Neural crest cell (in vitro differentiated cells): ENCODE measurements at regions not wholly inside any gene's neighbourhood (a gene's known extent, or its start where the extent isn't known, plus 50 kb on each side); places are given as distances from the start of the nearest gene placed in this dataset.

ENCODE experiments used
- DNase-seq: peaks from one replicate; pipeline ENCODE4 v3.0.0; 2021; ENCODE audit warnings: low read depth, mixed read lengths, low spot score
- H3K27ac Mint-ChIP-seq: one replicate; pipeline ENCODE4 v1.8.0; 2021; ENCODE audit warnings: mild to moderate bottlenecking, mixed read lengths; ENCODE audit not compliant: unreplicated experiment
- H3K27me3 Mint-ChIP-seq: 2 replicates; pipeline ENCODE4 v1.8.0; 2021; ENCODE audit warnings: low read depth, mild to moderate bottlenecking, mixed read lengths
- H3K36me3 Mint-ChIP-seq: 2 replicates; pipeline ENCODE4 v1.8.0; 2021; ENCODE audit warnings: low read depth, mild to moderate bottlenecking, mixed read lengths
- H3K4me1 Mint-ChIP-seq: 2 replicates; pipeline ENCODE4 v1.8.0; 2021; ENCODE audit warnings: mixed read lengths
- H3K4me3 Mint-ChIP-seq: one replicate; pipeline ENCODE4 v1.8.0; 2021; ENCODE audit warnings: mild to moderate bottlenecking, mixed read lengths
- H3K9me3 Mint-ChIP-seq: 2 replicates; pipeline ENCODE4 v1.8.0; 2021; ENCODE audit warnings: mixed read lengths
- TF ChIP-seq, protein P1 (sequence below): fragments of 200-600 bp; sonication (generic); conservative IDR thresholded peaks from 2 replicates; pipeline ENCODE4 v1.5.0; 2021; ENCODE audit warnings: antibody characterized with exemption, mild to moderate bottlenecking

DNA sequence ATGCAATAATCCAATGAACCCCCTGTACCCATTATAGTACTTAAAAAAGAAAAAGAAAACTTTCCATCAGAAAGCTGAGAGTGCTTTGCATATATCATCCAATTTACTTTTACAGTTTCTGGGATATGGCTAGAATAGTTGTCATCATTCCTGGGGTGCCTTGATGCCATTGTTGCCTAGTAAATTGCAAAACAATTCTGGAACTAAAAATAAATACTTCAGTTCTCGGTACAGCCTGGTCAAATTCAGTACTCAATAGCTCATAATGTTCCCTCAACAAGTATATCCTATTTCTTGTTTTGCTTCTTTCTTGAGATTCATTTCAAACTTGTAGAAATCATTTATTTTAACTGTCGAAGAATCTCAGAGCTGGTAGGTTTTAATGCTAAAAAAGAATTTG is 334.7 kb upstream of the MDFIC2 start:
- TF ChIP-seq, protein P1, sequence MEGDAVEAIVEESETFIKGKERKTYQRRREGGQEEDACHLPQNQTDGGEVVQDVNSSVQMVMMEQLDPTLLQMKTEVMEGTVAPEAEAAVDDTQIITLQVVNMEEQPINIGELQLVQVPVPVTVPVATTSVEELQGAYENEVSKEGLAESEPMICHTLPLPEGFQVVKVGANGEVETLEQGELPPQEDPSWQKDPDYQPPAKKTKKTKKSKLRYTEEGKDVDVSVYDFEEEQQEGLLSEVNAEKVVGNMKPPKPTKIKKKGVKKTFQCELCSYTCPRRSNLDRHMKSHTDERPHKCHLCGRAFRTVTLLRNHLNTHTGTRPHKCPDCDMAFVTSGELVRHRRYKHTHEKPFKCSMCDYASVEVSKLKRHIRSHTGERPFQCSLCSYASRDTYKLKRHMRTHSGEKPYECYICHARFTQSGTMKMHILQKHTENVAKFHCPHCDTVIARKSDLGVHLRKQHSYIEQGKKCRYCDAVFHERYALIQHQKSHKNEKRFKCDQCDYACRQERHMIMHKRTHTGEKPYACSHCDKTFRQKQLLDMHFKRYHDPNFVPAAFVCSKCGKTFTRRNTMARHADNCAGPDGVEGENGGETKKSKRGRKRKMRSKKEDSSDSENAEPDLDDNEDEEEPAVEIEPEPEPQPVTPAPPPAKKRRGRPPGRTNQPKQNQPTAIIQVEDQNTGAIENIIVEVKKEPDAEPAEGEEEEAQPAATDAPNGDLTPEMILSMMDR: no peak
- DNase-seq: no peak
- Mint-ChIP-seq H3K27ac (no peak overlapping the region), H3K9me3 (peaks cover 4% of the 10 kb centered on the region), H3K4me3 (no peak overlapping the region), H3K36me3 (no peaks in the 10 kb centered on the region), H3K27me3 (no peaks in the 10 kb centered on the region), H3K4me1 (no peaks in the 10 kb centered on the region)

DNA sequence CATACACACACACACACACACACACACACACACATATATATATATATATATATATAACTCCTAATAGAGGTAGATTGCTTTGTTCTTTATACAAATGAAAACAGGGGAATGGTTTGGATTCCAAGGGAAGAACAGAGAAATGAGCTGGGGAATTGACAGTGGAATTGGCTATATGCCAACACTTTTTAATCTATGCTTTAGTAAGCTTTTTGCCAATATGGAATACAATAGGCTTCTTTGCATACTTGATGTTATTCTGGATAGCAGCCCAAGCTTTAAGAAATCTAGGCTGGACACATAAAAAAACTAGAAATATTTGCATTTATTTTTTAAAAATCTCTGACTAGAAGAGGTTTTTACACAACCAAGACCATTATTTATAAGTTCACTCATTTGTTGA is 334.2 kb upstream of the MDFIC2 start:
- Mint-ChIP-seq H3K9me3 (peaks cover 4% of the 10 kb centered on the region), H3K4me1 (no peaks in the 10 kb centered on the region), H3K27me3 (no peaks in the 10 kb centered on the region), H3K4me3 (no peak overlapping the region), H3K27ac (no peak overlapping the region), H3K36me3 (no peaks in the 10 kb centered on the region)
- no peak for DNase-seq
- TF ChIP-seq, protein P1: no peak

DNA sequence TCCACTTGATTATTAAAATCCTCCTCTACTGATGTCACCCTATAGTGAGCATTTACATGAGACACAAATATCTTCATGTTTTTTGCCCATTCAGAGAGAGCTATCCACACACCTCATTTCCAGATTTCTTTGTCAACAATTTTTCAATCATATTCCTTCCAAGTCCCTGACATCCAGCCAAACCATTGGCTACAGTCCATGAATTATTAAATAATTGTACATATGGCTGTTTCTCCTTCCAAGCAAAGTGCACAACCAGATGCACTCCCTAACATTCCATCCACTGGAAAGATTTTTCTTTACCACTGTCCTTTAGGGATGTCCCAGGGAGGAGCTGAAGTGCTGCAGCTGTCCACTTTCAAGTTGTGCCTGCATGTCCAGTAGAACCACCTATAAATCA is 328.0 kb upstream of the MDFIC2 start:
- Mint-ChIP-seq H3K27me3 (no peaks in the 10 kb centered on the region), H3K4me3 (no peak overlapping the region), H3K36me3 (no peaks in the 10 kb centered on the region), H3K9me3 (peaks cover 7% of the 10 kb centered on the region), H3K27ac (no peak overlapping the region), H3K4me1 (no peaks in the 10 kb centered on the region)
- TF ChIP-seq, protein P1: no peak
- no peak for DNase-seq

DNA sequence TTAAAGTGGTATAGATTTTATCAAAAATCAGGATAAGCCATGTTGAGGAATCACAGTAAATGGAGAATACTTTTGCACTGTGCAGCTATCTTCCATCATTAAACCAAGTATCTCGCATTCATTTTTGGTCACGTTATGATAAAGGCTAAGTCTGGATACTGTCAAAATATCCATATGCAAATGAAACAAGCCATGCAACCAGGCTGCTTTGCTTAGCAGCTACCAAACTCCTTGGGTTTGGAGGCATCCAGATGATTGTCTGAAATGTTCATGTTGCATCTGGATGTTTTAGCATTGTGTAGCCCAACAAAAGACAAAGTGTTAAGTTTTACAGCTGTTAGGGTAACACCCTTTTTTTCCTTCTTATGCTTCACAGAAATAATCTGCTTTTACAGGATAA is 322.9 kb upstream of the MDFIC2 start:
- TF ChIP-seq, protein P1: no peak
- no peak for DNase-seq
- H3K36me3 Mint-ChIP-seq: no peaks in the 10 kb centered on the region
- peaks cover 4% of the 10 kb centered on the region for H3K9me3 Mint-ChIP-seq
- H3K4me1 Mint-ChIP-seq: no peaks in the 10 kb centered on the region
- H3K4me3 Mint-ChIP-seq: no peak overlapping the region
- no peak overlapping the region for H3K27ac Mint-ChIP-seq
- H3K27me3 Mint-ChIP-seq: peaks cover 3% of the 10 kb centered on the region

DNA sequence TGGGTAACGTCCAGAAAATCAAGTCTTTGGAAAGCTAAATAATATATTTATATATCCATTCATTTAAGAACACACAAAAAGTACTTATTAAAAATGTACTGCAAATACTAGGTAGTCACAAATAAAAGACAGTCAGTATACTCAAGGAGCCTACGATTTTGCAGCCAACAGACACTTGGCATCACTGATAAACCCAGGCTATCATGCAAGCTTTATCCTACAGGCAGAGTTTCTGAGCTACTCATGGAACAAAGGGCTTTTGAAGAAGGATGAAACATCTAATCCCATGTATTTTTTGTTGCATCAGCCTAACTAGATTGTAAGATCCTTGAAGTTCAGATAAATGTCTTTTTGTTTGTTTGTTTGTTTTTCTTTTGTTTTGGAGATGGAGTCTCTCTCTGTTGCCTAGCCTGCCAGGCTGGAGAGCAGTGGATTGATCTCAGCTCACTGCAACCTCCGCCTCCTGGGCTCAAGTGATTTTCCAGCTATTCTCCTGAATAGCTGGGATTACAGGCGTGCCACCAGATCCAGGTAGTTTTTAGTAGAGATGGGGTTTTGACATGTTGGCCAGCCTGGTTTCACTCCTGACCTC is 319.4 kb upstream of the MDFIC2 start:
- DNase-seq: no peak
- Mint-ChIP-seq H3K27ac (no peak overlapping the region), H3K4me1 (no peaks in the 10 kb centered on the region), H3K27me3 (peaks cover 3% of the 10 kb centered on the region), H3K4me3 (no peak overlapping the region), H3K36me3 (no peaks in the 10 kb centered on the region), H3K9me3 (no peaks in the 10 kb centered on the region)
- TF ChIP-seq, protein P1: no peak
